Fibroblast of lung (primary cell): ENCODE measurements at regions not wholly inside any gene's neighbourhood (a gene's known extent, or its start where the extent isn't known, plus 50 kb on each side); places are given as distances from the start of the nearest gene placed in this dataset.

ENCODE experiments used
- CTCF ChIP-seq, 2 donors: IDR thresholded peaks in 1 of 2; conservative IDR thresholded peaks in 1 of 2; 1 replicate in 1 of 2; 2 replicates in 1 of 2; pipeline ENCODE4 v1.5.1; 2011 to 2012; ENCODE audit warnings: low read length in 2 of 2, control low read depth in 1 of 2, inconsistent platforms in 1 of 2, low read depth in 1 of 2, mild to moderate bottlenecking in 1 of 2
- EZH2 ChIP-seq: IDR thresholded peaks from 2 replicates; pipeline ENCODE4 v1.5.1; 2012; ENCODE audit warnings: low read length, control low read depth, mild to moderate bottlenecking; ENCODE audit errors: missing control alignments

- TF ChIP-seq CTCF (conservative IDR thresholded peaks at IDR 0.05 in 1 of 2, IDR thresholded peaks at IDR 0.05 in 1 of 2; ENCODE audit: low read depth in 1 of 2, low read length in 2 of 2): no peak
- no peak for TF ChIP-seq EZH2
Measured at GRCh38 chr6:10156875-10157274, 258.0 kb downstream of the TFAP2A start.
